CD14-positive monocyte (primary cell): ENCODE measurements at regions not wholly inside any gene's neighbourhood (a gene's known extent, or its start where the extent isn't known, plus 50 kb on each side); places are given as distances from the start of the nearest gene placed in this dataset.

Experiments used
- DNase-seq, 3 donors: peaks; one replicate each; pipeline ENCODE4 v3.0.0-alpha.2; 2011 to 2022
- H2AFZ ChIP-seq: 2 replicates; pipeline ENCODE4 v1.6.0; 2012; ENCODE audit warnings: mild to moderate bottlenecking, low read depth, low read length, inconsistent platforms; ENCODE audit not compliant: insufficient read depth, poor library complexity, severe bottlenecking
- H3K27ac ChIP-seq, 2 donors: 1 replicate in 1 of 2; 2 replicates in 1 of 2; pipeline ENCODE4 v1.5.1; 2012 to 2013; ENCODE audit warnings: low read length in 2 of 2, control low read depth in 1 of 2, inconsistent platforms in 1 of 2, low read depth in 1 of 2, mild to moderate bottlenecking in 1 of 2
- H3K27me3 ChIP-seq, 2 donors: one replicate each; pipeline versions ENCODE4 v1.6.0 to v1.6.1; 2011 to 2013; ENCODE audit warnings: low read length in 2 of 2; ENCODE audit not compliant: control insufficient read depth in 2 of 2, insufficient read depth in 2 of 2
- H3K36me3 ChIP-seq, 2 donors: replicated peaks in 1 of 2; 1 replicate in 1 of 2; 2 replicates in 1 of 2; pipeline versions ENCODE4 v1.5.1 to v1.6.1; 2012 to 2013; ENCODE audit warnings: low read length in 2 of 2, control low read depth in 1 of 2, inconsistent platforms in 1 of 2, mild to moderate bottlenecking in 1 of 2; ENCODE audit not compliant: insufficient read depth in 2 of 2, control insufficient read depth in 1 of 2
- H3K4me1 ChIP-seq, 2 donors: 1 replicate in 1 of 2; 2 replicates in 1 of 2; pipeline versions ENCODE4 v1.5.1 to v1.6.1; 2012 to 2013; ENCODE audit warnings: low read length in 2 of 2, control low read depth in 1 of 2, inconsistent platforms in 1 of 2, mild to moderate bottlenecking in 1 of 2, moderate library complexity in 1 of 2; ENCODE audit not compliant: insufficient read depth in 2 of 2, control insufficient read depth in 1 of 2
- H3K4me2 ChIP-seq: replicated peaks from 2 replicates; pipeline ENCODE3; 2012; ENCODE audit warnings: low read length, moderate library complexity, mild to moderate bottlenecking; ENCODE audit not compliant: poor library complexity, severe bottlenecking; ENCODE audit errors: extremely low read depth
- H3K4me3 ChIP-seq, 3 experiments: fragments of 200-600 bp in 1 of 3; sonication (generic) in 1 of 3; replicated peaks in 1 of 3; 1 replicate in 2 of 3; 2 replicates in 1 of 3; pipeline ENCODE4 v1.5.1; 2011 to 2013; ENCODE audit warnings: low read length in 3 of 3, mild to moderate bottlenecking in 3 of 3, control low read depth in 2 of 3, low read depth in 2 of 3, inconsistent platforms in 1 of 3, moderate library complexity in 1 of 3
- H3K79me2 ChIP-seq: 2 replicates; pipeline ENCODE4 v1.6.0; 2012; ENCODE audit warnings: mild to moderate bottlenecking, control low read depth, inconsistent platforms, low read length, moderate library complexity; ENCODE audit not compliant: insufficient read depth
- H3K9ac ChIP-seq: 2 replicates; pipeline ENCODE4 v1.6.0; 2017; ENCODE audit warnings: low read length, mild to moderate bottlenecking; ENCODE audit not compliant: insufficient read depth, poor library complexity, severe bottlenecking
- H3K9me3 ChIP-seq, 2 donors: replicated peaks in 1 of 2; 1 replicate in 1 of 2; 2 replicates in 1 of 2; pipeline versions ENCODE4 v1.5.1 to v1.6.1; 2012 to 2013; ENCODE audit warnings: low read length in 2 of 2, control low read depth in 1 of 2; ENCODE audit not compliant: control insufficient read depth in 1 of 2, insufficient read depth in 1 of 2
- H4K20me1 ChIP-seq: 2 replicates; pipeline ENCODE4 v1.6.0; 2012; ENCODE audit warnings: mild to moderate bottlenecking, low read length, control low read depth, moderate library complexity; ENCODE audit not compliant: insufficient read depth
- H3K27ac Mint-ChIP-seq, 7 donors: one replicate each; pipeline ENCODE4 v1.8.0; 2020; ENCODE audit warnings: mild to moderate bottlenecking in 7 of 7, mixed read lengths in 7 of 7, moderate library complexity in 6 of 7, inconsistent platforms in 2 of 7
- H3K27me3 Mint-ChIP-seq, 3 donors: one replicate each; pipeline ENCODE4 v1.8.0; 2021 to 2022; ENCODE audit warnings: low read depth in 3 of 3, mild to moderate bottlenecking in 3 of 3, mixed read lengths in 3 of 3, moderate library complexity in 3 of 3, inconsistent platforms in 1 of 3
- H3K36me3 Mint-ChIP-seq, 2 donors: one replicate each; pipeline ENCODE4 v1.8.0; 2020; ENCODE audit warnings: mixed read lengths in 2 of 2, inconsistent platforms in 1 of 2, mild to moderate bottlenecking in 1 of 2
- H3K4me1 Mint-ChIP-seq: one replicate; pipeline ENCODE4 v1.8.0; 2020; ENCODE audit warnings: mild to moderate bottlenecking, mixed read lengths
- H3K4me3 Mint-ChIP-seq, 2 donors: one replicate each; pipeline ENCODE4 v1.8.0; 2020; ENCODE audit warnings: mild to moderate bottlenecking in 2 of 2, mixed read lengths in 2 of 2, moderate library complexity in 1 of 2
- H3K9me3 Mint-ChIP-seq, 7 donors: one replicate each; pipeline ENCODE4 v1.8.0; 2020 to 2022; ENCODE audit warnings: mixed read lengths in 7 of 7, mild to moderate bottlenecking in 6 of 7, moderate library complexity in 6 of 7, inconsistent platforms in 2 of 7
- WGBS: methylation state at CpG from one replicate; pipeline ENCODE4 v1.1.5; 2013; ENCODE audit warnings: missing lambda C conversion rate; ENCODE audit not compliant: insufficient coverage; 5-methylcytosine and 5-hydroxymethylcytosine counted together
- intact Hi-C, 2 donors: fragments of 100-400 bp; cut with micrococcal nuclease; formaldehyde crosslinking; loops; one replicate each; pipeline versions ENCODE4 v1.15.0 to v1.15.1; 2023
- TF ChIP-seq, protein P1 (sequence below): fragments of 200-600 bp; IDR thresholded peaks from one replicate; pipeline ENCODE4 v1.8.0; 2022; ENCODE audit warnings: antibody characterized with exemption, mild to moderate bottlenecking

DNA sequence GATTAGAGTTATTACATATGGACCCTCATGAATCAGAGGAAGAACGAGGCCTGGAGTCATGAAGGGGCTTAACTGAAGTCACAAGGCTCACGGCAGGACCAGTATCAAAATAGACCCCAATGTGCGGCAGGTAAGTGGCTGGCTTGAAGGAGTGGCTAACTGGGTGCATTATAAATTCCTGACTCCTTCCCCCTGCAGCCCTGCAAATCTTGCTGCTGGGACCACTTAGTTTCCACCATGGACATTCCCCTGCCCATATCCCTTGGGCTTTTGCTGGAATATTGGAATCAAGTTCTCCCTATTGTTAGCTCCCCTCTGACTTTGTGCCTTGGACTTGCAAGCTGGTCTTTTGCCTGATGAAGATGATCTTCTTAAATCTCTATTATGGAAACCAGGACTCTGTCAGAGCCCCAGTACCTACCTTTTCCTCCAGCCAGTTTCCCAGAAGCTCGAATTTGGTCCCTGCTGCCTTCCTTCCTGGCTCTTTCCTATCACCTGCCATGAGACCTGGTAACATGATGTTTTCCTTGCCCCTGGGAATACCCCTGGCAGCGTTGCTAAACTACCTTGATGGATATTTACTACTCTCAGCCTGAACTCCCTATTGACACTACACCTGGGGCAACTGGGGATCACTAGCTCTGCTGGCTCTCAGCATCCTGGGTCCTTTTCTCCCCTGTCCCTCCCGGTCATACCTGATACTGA lies 156.0 kb upstream of the JUN start:
- no peaks in the 10 kb centered on the region for H3K79me2 ChIP-seq
- H3K9ac ChIP-seq, result no peak overlapping the region
- Mint-ChIP-seq H3K4me3 (no peak overlapping the region), H3K4me1 (peaks cover 57% of the 10 kb centered on the region), H3K9me3 (no peaks in the 10 kb centered on the region), H3K27me3 (peaks cover 3 to 13% (median 12%) of the 10 kb centered on the region in 3 donors), H3K27ac (peak overlapping the region in 1 of 7 donors; percentile 58), H3K36me3 (no peaks in the 10 kb centered on the region)
- no peaks in the 10 kb centered on the region for H3K36me3 ChIP-seq
- no peak overlapping the region for H3K27ac ChIP-seq
- TF ChIP-seq, protein P1, sequence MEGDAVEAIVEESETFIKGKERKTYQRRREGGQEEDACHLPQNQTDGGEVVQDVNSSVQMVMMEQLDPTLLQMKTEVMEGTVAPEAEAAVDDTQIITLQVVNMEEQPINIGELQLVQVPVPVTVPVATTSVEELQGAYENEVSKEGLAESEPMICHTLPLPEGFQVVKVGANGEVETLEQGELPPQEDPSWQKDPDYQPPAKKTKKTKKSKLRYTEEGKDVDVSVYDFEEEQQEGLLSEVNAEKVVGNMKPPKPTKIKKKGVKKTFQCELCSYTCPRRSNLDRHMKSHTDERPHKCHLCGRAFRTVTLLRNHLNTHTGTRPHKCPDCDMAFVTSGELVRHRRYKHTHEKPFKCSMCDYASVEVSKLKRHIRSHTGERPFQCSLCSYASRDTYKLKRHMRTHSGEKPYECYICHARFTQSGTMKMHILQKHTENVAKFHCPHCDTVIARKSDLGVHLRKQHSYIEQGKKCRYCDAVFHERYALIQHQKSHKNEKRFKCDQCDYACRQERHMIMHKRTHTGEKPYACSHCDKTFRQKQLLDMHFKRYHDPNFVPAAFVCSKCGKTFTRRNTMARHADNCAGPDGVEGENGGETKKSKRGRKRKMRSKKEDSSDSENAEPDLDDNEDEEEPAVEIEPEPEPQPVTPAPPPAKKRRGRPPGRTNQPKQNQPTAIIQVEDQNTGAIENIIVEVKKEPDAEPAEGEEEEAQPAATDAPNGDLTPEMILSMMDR, result no peak
- DNase-seq, result no peak
- no peaks in the 10 kb centered on the region for H3K27me3 ChIP-seq
- intact Hi-C loops, result no loop called here
- H3K4me3 ChIP-seq, result no peak overlapping the region
- H4K20me1 ChIP-seq, result no peaks in the 10 kb centered on the region
- no peak overlapping the region for H3K4me2 ChIP-seq
- no peaks in the 10 kb centered on the region for H3K9me3 ChIP-seq
- 93% methylated on average over 4 of the region's 6 CpGs for WGBS
- H2AFZ ChIP-seq, result no peak overlapping the region
- peaks cover 26 to 37% of the 10 kb centered on the region in 2 donors for H3K4me1 ChIP-seq

GRCh38 chr1:58941471-58942289 lies 157.8 kb upstream of the JUN start:
- peaks cover 17 to 27% of the 10 kb centered on the region in 2 donors for H3K4me1 ChIP-seq
- H3K27ac ChIP-seq, result no peak overlapping the region
- 20% methylated on average over 2 of the region's 4 CpGs for WGBS
- H3K36me3 Mint-ChIP-seq, result no peaks in the 10 kb centered on the region
- H3K4me2 ChIP-seq, result no peak overlapping the region
- H3K9ac ChIP-seq, result no peak overlapping the region
- H4K20me1 ChIP-seq, result no peaks in the 10 kb centered on the region
- intact Hi-C loops, result no loop called here
- no peaks in the 10 kb centered on the region for H3K79me2 ChIP-seq
- TF ChIP-seq, protein P1, result no peak
- peaks cover 0 to 3% (median 0%) of the 10 kb centered on the region in 7 donors for H3K9me3 Mint-ChIP-seq
- no peaks in the 10 kb centered on the region for H3K36me3 ChIP-seq
- H3K4me1 Mint-ChIP-seq, result peaks cover 48% of the 10 kb centered on the region
- peaks cover 3 to 13% (median 12%) of the 10 kb centered on the region in 3 donors for H3K27me3 Mint-ChIP-seq
- H3K9me3 ChIP-seq, result no peaks in the 10 kb centered on the region
- H2AFZ ChIP-seq, result no peak overlapping the region
- H3K27me3 ChIP-seq, result no peaks in the 10 kb centered on the region
- no peak overlapping the region for H3K4me3 ChIP-seq
- no peak overlapping the region for H3K4me3 Mint-ChIP-seq
- DNase-seq, result no peak
- no peak overlapping the region for H3K27ac Mint-ChIP-seq
